Activated CD8-positive, alpha-beta memory T cell treated with anti-CD3 and anti-CD28 coated beads for 1 hour (primary cell): ENCODE measurements at regions not wholly inside any gene's neighbourhood (a gene's known extent, or its start where the extent isn't known, plus 50 kb on each side); places are given as distances from the start of the nearest gene placed in this dataset.

Source experiments
- DNase-seq, 2 donors: peaks; one replicate each; pipeline ENCODE4 v3.0.0-alpha.2; 2020; ENCODE audit warnings: low read depth in 1 of 2; ENCODE audit errors: extremely low read depth in 1 of 2

DNA sequence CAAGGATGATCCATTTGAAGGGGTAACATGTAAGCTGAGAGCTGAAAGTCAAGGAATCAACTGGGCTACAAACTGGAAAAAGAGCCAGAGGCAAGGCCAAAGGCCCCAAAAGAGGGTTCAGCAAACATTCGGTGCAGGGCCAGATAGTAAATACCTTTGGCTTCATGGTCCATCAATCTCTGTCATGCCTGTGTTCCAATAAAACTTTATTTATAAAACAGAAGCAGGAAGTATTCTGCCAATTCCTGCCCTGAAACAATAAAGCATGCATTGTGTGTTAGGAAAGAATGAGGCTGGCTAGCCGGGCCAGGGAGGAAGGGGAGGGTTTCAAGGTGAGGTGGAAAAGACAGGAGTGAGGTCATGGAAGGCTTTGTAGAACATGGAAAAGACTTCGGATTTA, 107.1 kb downstream of the LBH start:
- DNase-seq = no peak

DNA sequence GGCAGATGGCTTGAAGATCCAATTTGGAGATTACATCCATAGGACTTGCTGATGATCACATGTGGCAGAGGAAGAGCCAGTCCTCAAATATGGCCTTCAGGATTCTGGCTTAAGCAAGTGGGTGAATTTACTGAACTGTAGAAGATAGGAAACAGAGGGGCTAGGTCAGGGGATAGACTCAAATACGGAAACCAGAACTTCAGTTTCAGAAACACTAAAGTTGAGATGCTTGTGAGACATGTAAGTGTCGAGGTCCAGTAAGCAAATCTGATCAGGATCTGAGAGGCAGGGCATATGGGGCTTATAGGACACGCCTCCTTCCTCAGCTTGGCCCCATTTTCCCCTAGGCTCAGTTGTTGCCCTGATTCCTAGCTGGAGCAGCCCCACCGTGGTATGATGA, 107.7 kb downstream of the LBH start:
- DNase-seq = no peak

DNA sequence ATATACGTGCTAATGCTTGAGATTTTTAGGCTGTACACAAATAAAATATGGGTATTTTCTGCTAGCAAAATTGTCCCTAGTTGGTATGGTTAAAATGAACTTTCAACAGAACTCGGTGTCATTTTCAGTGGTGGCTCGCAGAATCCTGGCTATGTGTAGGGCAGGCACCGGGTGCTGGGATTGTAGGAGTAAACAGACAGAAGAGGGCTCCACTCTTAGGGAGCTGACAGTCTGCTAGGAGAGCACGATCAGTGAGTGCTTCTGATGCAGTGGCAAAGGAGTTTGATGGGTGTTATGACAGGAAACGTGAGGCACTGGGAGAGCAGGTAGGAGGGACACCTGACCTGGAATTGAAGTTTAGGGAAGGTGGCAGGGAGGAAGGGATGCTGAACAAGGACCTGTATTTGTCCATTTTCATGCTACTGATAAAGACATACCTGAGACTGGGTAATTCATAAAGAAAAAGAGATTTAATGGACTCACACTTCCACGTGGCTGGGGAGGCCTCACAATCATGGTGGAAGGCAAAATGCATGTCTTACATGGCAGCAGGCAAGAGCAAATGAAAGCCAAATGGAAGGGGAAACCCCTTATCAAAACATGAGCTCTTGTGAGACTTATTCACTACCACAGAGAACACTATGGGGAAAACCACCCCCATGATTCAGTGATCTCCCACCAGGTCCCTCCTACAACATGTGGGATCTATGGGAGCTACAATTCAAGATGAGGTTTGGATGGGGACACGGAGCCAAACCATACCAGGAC, 105.4 kb upstream of the LCLAT1 start:
- no peak for DNase-seq

DNA sequence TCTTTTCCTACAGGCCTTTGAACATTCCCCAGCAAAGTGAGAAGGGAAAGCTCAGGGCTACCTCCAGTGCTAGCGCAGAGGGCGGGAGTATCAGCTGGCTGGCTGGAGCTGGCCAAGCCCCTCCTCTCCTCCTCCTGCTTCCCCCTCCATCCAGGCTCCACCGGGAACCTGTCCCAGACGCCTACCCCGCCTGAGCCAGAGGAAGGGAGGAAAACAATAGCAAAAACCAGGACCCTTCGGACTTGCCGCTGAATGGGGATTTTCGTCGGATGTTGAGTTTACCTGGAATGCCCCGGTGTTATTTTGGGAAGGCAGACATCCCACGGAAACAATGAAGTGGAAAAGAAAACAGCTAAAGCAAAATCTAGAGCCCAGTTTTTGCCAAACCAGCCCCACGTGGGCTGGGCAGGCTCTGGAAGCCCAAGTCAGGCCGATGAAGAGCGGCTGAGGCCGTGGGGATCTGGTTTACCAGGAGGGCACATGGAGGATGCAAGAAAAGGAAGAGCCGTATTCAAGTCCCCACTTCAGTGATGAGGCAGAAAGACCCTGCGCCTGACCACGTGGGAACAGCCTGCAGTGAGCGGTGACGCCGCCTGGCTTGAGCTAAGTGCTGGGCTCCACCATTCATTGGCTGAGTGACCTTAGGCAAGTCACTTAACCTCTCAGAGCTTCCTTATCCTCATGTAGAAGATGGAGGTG, 100.4 kb upstream of the LCLAT1 start:
- no peak for DNase-seq

DNA sequence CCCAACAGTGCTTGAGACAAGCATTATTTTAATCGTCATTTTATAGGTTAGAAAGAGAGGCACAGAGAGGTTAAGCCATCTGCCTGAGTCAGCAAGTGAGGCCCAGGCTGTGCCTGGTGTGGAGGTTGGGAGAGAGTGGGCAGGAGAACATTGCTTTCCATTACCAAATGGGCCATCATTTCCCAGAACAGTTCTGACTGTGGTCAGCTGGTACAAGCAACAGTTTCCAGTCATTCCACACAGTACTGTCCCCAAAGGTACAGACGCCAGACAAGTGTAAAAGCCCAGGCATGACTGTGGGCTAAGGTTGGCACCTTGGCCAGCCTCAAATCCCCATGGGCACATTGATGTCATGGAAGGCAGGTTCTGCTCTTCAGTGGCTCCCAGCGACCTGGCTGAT, 98.2 kb upstream of the LCLAT1 start:
- no peak for DNase-seq

DNA sequence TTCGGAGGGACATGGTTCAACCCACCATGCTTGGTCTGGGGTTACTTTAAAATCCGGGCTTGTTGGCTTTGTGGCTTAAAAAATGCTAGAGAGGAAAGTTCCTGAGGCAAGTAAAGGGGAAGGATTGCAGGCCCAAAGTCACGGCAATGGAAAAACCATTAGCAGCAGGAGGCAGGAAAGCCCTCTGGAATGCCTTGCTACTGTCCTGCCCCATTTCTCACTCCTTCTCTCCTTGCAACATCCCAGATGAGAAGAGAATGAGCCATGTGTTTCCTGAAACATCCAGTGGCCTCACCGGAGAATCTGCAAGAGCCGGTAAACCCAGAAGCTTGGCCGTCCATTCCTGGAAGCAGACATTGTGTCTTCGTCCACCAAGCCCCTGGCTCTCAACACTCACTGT, 97.4 kb upstream of the LCLAT1 start:
- DNase-seq = no peak

DNA sequence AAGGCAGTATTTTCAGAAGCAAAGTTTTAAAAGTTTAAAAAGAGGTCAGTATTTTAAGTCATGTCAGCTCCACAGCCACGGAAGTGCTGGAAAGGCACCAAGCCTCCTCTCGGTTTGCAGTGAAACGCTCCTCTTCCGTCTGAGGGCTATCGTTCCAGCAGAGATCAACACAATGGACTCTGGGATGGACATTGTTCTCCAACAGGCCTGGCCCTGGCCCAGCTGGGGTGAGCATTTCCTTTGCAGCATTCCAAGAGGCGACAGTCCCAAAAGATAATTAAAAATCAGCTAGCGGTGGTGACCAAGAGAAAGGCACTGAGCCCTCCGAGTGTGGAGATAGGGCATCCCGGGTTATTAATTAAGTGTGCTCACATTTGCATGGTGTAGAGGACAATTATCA, 95.9 kb upstream of the LCLAT1 start:
- DNase-seq = no peak

DNA sequence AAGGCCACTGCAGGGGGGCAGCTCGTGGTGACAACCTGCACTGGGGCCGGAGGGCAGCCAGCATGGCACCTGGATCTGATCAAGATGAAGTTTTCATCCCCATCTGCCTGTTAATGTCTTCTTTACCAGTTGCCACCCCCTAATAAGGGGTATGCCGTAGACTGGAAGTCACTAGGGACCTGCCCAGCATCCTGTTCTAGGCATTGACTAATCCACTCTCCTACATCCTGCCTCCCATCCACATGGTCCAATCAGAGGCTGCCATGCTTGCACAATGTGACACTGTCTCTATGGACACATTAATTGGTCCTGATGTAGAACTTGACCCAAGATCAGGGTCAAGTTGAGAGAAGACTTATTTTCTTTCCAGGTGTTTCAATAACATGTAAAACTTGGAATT, 95.1 kb upstream of the LCLAT1 start:
- no peak for DNase-seq

DNA sequence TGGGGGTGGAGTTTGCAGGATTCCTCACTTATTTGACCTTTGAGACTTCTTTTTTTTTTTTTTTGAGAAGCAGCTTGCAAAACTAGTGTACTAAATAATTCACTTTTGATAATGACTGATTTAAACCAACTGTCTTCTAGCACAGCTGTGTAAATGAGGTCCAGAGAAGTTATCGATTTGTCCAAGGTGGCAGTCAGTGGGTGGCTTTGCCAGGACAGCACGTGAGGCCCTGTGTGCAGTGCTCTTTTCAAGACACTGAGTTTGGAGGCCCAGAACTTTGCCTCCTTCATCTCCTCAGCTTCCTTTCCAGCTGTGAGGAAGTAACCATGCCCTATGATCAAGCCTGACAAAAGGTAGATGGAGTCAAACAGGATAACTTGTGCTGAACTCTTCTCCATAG, 92.9 kb upstream of the LCLAT1 start:
- DNase-seq = no peak

DNA sequence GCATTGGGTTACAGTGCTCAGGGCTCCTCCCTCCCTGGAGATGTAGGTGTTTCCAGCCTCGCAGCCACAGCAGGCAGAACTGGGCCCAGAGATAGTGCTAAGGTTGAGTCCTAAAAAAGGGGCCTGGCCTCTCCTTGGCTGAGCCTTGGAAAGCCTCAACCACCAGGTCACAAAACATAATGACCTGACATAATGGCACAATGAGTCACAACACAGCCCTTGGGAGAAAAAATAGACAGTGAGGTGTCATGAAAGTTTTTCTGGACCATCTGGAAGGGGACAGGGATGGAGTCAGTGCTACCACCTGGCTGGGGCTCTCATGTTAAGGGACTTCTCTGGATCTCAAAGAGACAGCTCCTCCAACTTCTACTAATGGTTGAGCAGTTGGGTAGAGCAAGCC, 92.4 kb upstream of the LCLAT1 start:
- no peak for DNase-seq

DNA sequence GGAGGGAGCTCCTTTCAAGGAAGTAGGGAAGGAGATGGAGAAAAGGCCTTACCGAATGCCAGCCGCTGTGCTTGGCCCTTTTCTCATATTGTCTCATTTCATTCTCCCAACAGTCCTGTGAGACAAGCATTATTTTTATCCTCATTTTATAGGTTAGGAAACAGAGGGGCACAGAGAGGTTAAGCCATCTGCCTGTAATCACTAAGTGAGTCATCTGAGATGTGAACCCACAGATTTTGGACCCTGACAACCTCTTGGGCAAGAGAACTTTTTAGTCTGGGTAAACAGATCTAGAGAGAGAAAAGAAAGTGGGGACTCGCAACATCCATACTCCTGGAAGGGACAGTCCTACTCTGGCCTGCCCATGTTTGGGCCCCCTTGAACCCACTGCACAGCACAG, 91.7 kb upstream of the LCLAT1 start:
- DNase-seq = no peak

DNA sequence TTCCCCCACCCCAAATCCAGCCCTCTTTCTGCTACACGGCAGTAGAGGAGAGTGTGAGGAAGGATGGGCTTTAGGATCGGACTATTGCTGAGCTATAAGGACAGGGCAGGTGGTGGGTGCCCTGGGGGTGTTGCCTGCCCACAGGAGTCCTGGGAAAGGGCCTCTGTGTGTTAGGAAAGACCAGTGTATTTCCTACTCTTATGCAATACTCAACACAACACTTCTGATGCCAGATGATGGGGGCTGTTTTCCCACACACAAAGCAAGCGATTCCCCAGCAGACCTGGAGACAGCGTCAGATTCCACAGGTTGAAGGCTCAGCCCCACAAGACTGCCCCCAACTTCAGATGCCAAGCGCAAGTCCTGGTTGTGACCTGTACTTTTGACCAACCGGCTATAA, 91.0 kb upstream of the LCLAT1 start:
- DNase-seq = no peak

DNA sequence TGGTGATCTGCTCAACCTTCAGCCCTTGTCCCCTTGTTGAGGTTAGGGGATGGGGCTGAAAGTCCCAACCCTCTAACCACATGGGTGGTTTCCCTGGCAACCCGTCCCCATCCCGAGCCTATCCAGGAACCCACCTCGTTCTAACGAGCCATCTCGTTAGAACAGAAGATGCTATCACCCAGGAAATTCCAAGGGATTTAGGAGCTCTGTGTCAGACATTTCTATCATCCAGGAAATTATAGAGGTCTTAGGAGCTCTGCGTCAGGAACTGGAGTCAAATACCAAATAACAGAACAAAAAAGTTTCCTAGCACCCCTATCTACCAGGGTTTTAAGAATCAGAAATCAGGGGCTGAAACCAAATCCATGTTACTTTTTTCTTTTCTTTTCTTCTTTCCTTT, 90.3 kb upstream of the LCLAT1 start:
- no peak for DNase-seq

DNA sequence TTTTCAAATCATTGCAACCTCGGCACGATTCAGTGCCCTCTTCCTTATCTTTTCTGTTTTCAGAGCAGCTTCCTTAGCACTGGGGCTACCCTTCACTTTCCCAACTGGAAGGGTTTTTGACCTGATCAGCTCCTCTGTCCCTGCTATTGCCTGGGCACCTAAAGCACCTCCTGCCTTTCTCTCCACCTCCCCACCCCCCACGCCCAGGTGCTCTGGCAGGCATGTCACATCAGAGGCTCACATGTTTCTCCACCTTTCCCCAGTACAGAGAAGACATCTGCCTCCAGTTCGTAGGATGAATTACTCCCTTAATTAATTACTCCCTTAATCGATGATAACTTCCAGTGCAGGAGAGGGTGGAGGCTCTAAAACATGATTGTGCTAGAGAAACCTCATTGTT, 88.7 kb upstream of the LCLAT1 start:
- DNase-seq = no peak

DNA sequence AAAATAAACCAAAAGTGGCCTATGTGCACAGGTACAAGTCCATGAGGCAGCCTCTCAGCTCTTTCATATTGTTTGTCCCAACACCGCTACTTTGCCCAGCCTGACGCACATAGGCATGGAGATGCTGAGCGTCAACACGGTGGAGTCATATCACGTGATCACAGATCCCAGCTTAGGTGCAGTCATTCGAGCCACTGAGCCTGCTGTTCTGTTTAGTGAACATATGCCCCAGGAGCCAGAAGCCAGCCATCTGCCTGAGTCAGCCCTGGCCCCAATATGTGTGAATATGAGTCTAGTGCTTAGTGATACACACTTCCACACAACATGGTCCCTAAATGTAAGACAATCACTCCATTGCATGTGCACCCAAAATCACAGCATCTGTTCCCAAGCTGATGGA, 88.2 kb upstream of the LCLAT1 start:
- DNase-seq = no peak

DNA sequence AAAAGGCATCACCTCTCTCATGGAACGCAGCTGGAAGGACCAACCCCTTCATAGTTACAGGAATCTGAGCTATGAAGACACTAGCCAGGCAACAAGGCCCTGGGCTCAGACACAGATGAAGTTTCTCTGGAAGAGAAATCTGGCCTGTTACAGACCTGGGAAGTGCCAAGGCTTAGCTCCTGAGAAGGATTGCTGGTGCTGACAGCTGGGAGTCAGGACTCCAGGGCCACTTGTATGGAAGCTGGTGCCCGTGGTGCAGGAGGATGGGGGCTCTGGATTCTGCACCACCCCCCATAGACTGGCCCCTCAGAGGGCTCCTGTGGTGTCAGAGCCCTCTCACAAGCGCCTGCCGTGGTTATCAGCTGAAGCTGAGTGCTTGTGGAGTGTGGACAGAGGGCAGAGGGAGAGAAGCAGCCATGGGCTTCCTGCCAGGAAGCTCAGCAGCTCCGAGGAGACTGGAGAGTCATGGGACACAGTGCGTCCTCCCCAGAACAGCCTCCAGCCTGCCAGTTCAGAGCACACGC, 87.3 kb upstream of the LCLAT1 start:
- DNase-seq = no peak

DNA sequence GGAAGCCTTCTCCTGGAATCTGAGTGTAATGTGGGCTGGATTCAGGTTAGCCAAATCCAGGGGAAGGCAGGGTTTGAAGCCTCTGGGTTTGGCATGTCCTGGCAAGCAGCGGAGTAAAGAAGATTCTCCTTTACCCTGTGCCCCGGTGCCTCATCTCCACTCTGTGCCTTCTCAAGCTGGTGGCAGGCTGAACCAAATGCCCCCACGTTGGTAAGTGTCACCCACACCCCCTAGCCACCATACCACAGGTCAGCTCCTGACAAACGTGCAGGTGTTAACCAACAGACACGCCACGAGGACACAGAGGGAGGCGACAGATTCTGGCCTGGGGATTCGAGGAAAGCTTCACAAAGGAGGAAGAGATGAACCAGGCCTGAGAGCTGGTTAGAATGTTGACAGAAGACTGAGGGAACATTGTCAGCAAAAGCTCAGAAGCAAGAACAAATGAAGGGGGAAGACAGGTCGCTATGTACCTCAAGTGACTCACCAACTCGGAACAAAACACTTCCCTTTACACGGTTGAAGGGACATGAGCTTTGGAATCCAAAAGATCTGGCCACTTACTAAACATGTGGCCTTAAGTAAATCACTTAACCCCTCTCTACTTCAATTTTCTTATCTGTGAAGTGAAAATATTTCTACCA, 85.2 kb upstream of the LCLAT1 start:
- DNase-seq = no peak

DNA sequence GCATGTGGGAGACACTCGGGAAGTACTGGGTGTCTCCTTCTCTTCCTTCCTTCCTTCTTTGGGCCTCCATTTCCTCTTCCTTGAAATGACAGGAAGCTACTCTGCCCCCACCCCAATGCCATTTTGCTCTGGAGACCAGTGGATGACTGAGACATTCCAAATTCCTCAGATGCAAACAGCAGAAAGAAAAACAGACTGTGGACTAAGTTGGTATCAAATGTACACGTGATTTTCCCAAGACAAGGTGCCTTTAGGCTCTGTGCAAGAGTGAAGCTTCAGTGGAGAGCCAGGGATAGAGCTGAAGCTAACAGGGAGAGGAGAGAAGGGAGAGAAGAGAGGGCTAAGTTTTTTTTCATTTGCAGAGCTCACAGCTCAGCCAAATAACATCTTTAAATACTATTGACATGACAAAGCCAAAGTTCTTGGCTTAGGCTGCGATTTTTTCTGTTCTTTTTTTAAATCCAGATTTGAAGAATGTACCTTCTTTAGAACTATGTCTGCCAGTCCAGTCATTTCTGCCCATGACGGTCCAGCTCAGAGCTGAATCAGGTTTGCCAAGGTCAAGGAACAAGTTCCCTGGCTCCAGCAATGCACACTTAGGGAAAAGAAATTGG, 84.5 kb upstream of the LCLAT1 start:
- no peak for DNase-seq

DNA sequence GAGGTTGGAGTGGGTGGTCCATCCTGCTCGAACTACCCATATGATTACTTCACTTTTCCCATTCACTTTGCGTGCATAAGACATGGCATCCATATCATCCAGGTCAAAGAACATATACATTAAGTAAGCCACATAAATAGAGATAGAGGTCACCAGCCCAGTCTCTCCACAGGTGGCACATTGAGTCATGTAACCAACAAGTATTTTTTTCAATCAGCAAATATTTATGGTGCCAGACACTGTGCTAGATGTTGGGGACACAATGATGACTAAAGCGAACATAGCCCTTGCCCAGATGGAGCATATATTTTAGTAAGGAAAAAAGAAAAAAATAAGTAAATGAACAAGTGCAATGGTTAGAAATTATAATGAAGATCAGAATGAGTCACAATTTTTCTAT, 83.6 kb upstream of the LCLAT1 start:
- no peak for DNase-seq

DNA sequence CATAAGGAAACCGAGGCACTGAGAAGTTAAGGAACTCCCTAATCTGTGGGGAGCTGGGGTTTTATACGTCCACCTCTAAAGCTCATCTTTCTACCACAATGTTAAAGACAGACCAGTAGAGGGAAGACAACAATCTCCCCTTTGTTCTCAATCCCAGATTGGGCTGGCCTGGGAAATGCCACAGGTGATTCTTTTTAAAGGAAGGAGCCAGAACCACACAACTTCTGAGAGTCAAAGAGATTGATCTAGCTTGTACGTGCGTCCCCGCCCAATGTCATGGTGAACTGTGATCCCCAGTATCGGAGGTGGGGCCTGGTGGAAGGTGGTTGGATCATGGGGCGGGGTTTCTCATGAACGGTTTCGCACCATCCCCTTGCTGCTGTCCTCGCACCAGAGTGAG, 81.8 kb upstream of the LCLAT1 start:
- DNase-seq = no peak

DNA sequence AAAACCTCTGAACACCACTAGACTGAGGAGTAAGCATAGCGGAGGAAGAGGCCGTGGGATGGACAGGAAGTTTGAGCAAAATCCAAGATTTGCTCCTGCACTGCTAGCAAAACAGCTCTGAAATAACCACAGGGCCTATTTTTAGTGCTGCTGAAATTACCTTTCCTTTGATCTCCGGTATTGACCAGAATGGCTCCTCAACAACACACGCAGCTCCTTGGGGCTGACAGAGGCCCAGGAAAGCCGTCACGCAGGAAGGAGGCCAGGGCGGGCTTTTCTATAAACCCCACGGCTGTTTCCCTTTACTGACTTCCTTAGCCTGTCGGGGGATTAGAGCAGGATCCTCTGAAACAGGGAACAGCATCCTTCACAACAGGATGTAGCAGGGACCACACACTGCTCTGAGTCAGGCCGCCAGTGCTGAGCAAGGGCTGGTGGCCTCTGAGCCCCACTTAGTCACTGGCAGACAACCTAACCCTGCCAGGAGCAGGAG, 80.8 kb upstream of the LCLAT1 start:
- DNase-seq = no peak
